Ascending aorta (tissue), 2 donors: ENCODE measurements at regions not wholly inside any gene's neighbourhood (a gene's known extent, or its start where the extent isn't known, plus 50 kb on each side); places are given as distances from the start of the nearest gene placed in this dataset.

Experiments
- DNase-seq, 2 donors: peaks; one replicate each; pipeline ENCODE4 v3.0.0-alpha.2; 2019; ENCODE audit warnings: low spot score in 2 of 2
- H3K27ac ChIP-seq, 2 donors: fragments of 200-600 bp; sonication (generic); one replicate each; pipeline ENCODE4 v1.5.1; 2016 to 2017; ENCODE audit warnings: mild to moderate bottlenecking in 1 of 2
- H3K27me3 ChIP-seq: fragments of 200-600 bp; sonication (generic); one replicate; pipeline ENCODE4 v1.5.1; 2017
- H3K36me3 ChIP-seq, 2 donors: fragments of 200-600 bp; sonication (generic); one replicate each; pipeline ENCODE4 v1.5.1; 2016
- H3K4me1 ChIP-seq, 2 donors: fragments of 200-600 bp; sonication (generic); one replicate each; pipeline ENCODE4 v1.5.1; 2016 to 2017; ENCODE audit warnings: mild to moderate bottlenecking in 1 of 2
- H3K4me3 ChIP-seq, 2 donors: fragments of 200-600 bp; sonication (generic); one replicate each; pipeline ENCODE4 v1.5.1; 2016 to 2017; ENCODE audit warnings: mild to moderate bottlenecking in 1 of 2
- H3K9me3 ChIP-seq, 2 donors: fragments of 200-600 bp; sonication (generic); one replicate each; pipeline ENCODE4 v1.5.1; 2016
- intact Hi-C: fragments of 100-400 bp; cut with DNase I; formaldehyde crosslinking; loops from one replicate; pipeline ENCODE4 v1.15.1; 2023
- TF ChIP-seq, protein P1 (sequence below), 3 experiments: fragments of 200-600 bp in 2 of 3; fragments of 450-650 bp in 1 of 3; sonication (generic) in 2 of 3; IDR thresholded peaks; one replicate each; pipeline ENCODE4 v1.5.1; 2016 to 2019; ENCODE audit warnings: antibody characterized with exemption in 3 of 3, mild to moderate bottlenecking in 1 of 3, moderate library complexity in 1 of 3

DNA sequence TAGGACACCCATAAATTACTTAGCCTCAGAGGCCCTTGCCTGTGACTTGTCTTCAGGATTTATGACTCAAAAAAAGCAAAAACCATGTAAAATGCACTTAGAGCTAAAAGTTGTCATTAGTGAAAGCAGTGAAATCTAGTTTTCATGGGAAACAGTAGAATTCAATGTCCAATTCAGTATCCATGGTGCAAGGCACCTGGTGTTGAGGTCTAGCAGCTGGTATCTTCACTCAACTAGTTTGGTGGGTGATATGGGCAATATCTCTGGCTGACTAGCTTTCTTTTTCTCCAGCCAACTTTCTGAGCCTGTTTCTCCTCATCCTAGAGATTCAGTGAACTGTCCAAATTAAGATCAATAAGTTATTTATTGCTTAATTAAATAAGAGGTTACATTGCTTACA, 229.8 kb upstream of the NDST4 start:
- intact Hi-C loops = no loop called here
- H3K4me3 ChIP-seq = no peak overlapping the region
- no peaks in the 10 kb centered on the region for H3K36me3 ChIP-seq
- no peak overlapping the region for H3K27ac ChIP-seq
- H3K4me1 ChIP-seq = no peaks in the 10 kb centered on the region
- H3K9me3 ChIP-seq = no peaks in the 10 kb centered on the region
- no peaks in the 10 kb centered on the region for H3K27me3 ChIP-seq
- no peak for DNase-seq
- TF ChIP-seq, protein P1, sequence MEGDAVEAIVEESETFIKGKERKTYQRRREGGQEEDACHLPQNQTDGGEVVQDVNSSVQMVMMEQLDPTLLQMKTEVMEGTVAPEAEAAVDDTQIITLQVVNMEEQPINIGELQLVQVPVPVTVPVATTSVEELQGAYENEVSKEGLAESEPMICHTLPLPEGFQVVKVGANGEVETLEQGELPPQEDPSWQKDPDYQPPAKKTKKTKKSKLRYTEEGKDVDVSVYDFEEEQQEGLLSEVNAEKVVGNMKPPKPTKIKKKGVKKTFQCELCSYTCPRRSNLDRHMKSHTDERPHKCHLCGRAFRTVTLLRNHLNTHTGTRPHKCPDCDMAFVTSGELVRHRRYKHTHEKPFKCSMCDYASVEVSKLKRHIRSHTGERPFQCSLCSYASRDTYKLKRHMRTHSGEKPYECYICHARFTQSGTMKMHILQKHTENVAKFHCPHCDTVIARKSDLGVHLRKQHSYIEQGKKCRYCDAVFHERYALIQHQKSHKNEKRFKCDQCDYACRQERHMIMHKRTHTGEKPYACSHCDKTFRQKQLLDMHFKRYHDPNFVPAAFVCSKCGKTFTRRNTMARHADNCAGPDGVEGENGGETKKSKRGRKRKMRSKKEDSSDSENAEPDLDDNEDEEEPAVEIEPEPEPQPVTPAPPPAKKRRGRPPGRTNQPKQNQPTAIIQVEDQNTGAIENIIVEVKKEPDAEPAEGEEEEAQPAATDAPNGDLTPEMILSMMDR (IDR thresholded peaks at IDR 0.05) = no peak

GRCh38 chr4:115334736-115335411, 221.5 kb upstream of the NDST4 start:
- H3K4me3 ChIP-seq = no peak overlapping the region
- H3K27me3 ChIP-seq = no peaks in the 10 kb centered on the region
- intact Hi-C loops = no loop called here
- no peaks in the 10 kb centered on the region for H3K36me3 ChIP-seq
- no peak for DNase-seq
- TF ChIP-seq, protein P1 (IDR thresholded peaks at IDR 0.05) = no peak
- no peak overlapping the region for H3K27ac ChIP-seq
- H3K4me1 ChIP-seq = no peaks in the 10 kb centered on the region
- H3K9me3 ChIP-seq = no peaks in the 10 kb centered on the region

DNA sequence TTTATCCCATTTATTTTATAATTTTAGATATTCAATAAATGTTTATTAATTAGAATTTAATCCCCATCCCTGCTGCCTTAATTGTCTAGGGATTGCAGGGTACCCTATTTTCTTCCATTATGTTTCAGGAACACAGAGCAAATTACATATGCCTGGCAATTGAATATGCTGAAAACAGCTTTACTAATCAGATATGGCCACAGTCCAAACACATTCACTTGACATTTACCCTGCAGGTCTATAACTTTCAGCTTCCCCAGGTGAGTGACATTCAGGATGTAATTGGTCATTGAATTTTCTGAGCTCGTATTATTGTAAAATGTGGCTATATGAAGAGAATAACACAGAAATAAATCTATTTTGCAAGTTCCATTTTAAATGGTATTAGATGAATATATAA, 218.7 kb upstream of the NDST4 start:
- no peak for DNase-seq
- Histone ChIP-seq H3K36me3 (no peaks in the 10 kb centered on the region), H3K4me3 (no peak overlapping the region), H3K27me3 (no peaks in the 10 kb centered on the region), H3K27ac (no peak overlapping the region), H3K4me1 (no peaks in the 10 kb centered on the region), H3K9me3 (no peaks in the 10 kb centered on the region)
- intact Hi-C loops = no loop called here
- TF ChIP-seq, protein P1 (IDR thresholded peaks at IDR 0.05) = no peak

- intact Hi-C loops = no loop called here
- Histone ChIP-seq H3K9me3 (no peaks in the 10 kb centered on the region), H3K27ac (no peak overlapping the region), H3K27me3 (no peaks in the 10 kb centered on the region), H3K4me1 (no peaks in the 10 kb centered on the region), H3K4me3 (no peak overlapping the region), H3K36me3 (no peaks in the 10 kb centered on the region)
- TF ChIP-seq, protein P1 (IDR thresholded peaks at IDR 0.05) = no peak
- no peak for DNase-seq
Measured at GRCh38 chr4:115331241-115331640, 217.8 kb upstream of the NDST4 start.

GRCh38 chr4:115325836-115326235, 212.4 kb upstream of the NDST4 start:
- intact Hi-C loops = no loop called here
- no peaks in the 10 kb centered on the region for H3K9me3 ChIP-seq
- TF ChIP-seq, protein P1 (IDR thresholded peaks at IDR 0.05) = no peak
- no peaks in the 10 kb centered on the region for H3K27me3 ChIP-seq
- no peaks in the 10 kb centered on the region for H3K36me3 ChIP-seq
- H3K4me1 ChIP-seq = no peaks in the 10 kb centered on the region
- H3K4me3 ChIP-seq = no peak overlapping the region
- DNase-seq = no peak
- H3K27ac ChIP-seq = no peak overlapping the region
